Stimulated activated CD4-positive, alpha-beta T cell treated with anti-CD3 and anti-CD28 coated beads, Interleukin-1b, Interleukin-23, amount 100 ng/mL, for 4 hours (primary cell): ENCODE measurements at regions not wholly inside any gene's neighbourhood (a gene's known extent, or its start where the extent isn't known, plus 50 kb on each side); places are given as distances from the start of the nearest gene placed in this dataset.

Source experiments
- DNase-seq, 2 donors: peaks; one replicate each; pipeline ENCODE4 v3.0.0-alpha.2; 2020; ENCODE audit warnings: low read depth in 2 of 2

GRCh38 chr13:22053053-22053452 lies 382.2 kb downstream of the FGF9 start:
- no peak for DNase-seq

GRCh38 chr13:22055259-22055658 lies 384.4 kb downstream of the FGF9 start:
- no peak for DNase-seq

- DNase-seq: no peak
Measured at GRCh38 chr13:22060187-22060586, 389.3 kb downstream of the FGF9 start.

- DNase-seq: peak; percentile 39 to 54
Measured at GRCh38 chr13:22061371-22061805, 390.5 kb downstream of the FGF9 start.

- no peak for DNase-seq
Measured at GRCh38 chr13:22061806-22062391, 391.0 kb downstream of the FGF9 start.

- no peak for DNase-seq
Measured at GRCh38 chr13:22062478-22063205, 391.8 kb downstream of the FGF9 start.

GRCh38 chr13:22063416-22064124 lies 392.7 kb downstream of the FGF9 start:
- DNase-seq: no peak

GRCh38 chr13:22064854-22065620 lies 394.2 kb downstream of the FGF9 start:
- no peak for DNase-seq

- DNase-seq: no peak
Measured at GRCh38 chr13:22073718-22074117, 402.8 kb downstream of the FGF9 start.

- no peak for DNase-seq
Measured at GRCh38 chr13:22074403-22074802, 403.5 kb downstream of the FGF9 start.

- DNase-seq: no peak
Measured at GRCh38 chr13:22076658-22077057, 405.8 kb downstream of the FGF9 start.

- no peak for DNase-seq
Measured at GRCh38 chr13:22077205-22077683, 406.4 kb downstream of the FGF9 start.

- DNase-seq: no peak
Measured at GRCh38 chr13:22077764-22078163, 406.9 kb downstream of the FGF9 start.

- DNase-seq: no peak
Measured at GRCh38 chr13:22079961-22080360, 409.1 kb downstream of the FGF9 start.

GRCh38 chr13:22080832-22081231 lies 410.0 kb downstream of the FGF9 start:
- DNase-seq: no peak

GRCh38 chr13:22081430-22081829 lies 410.6 kb downstream of the FGF9 start:
- DNase-seq: no peak

GRCh38 chr13:22082030-22082429 lies 411.2 kb downstream of the FGF9 start:
- no peak for DNase-seq

GRCh38 chr13:22082437-22083100 lies 411.7 kb downstream of the FGF9 start:
- no peak for DNase-seq

- no peak for DNase-seq
Measured at GRCh38 chr13:22085001-22085400, 414.1 kb downstream of the FGF9 start.

GRCh38 chr13:22086597-22087330 lies 415.9 kb downstream of the FGF9 start:
- DNase-seq: no peak

- no peak for DNase-seq
Measured at GRCh38 chr13:22090106-22090505, 419.2 kb downstream of the FGF9 start.
